KBM-7 (cell line): ENCODE measurements at regions not wholly inside any gene's neighbourhood (a gene's known extent, or its start where the extent isn't known, plus 50 kb on each side); places are given as distances from the start of the nearest gene placed in this dataset.
"Not testable (repeated sequence)": the region's sequence is repeated elsewhere in the genome, so short reads cannot be mapped to it uniquely, and the experiment has no call there.

Source experiments
- DNase-seq: peaks from one replicate; pipeline ENCODE4 v3.0.0-alpha.2; 2015
- in situ Hi-C: fragments of 300-500 bp; cut with MboI; formaldehyde crosslinking; loops from 2 replicates; pipeline ENCODE4 v1.14.3; 2020; ENCODE audit warnings: low sequenced_read_pairs, low pct_unique_long_range_greater_than_20kb, mixed read lengths

- no peak for DNase-seq
- in situ Hi-C loops, result no loop called here
Observed at GRCh38 chr3:39558775-39559306, 91.4 kb downstream of the MOBP start.

- DNase-seq, result no peak
- in situ Hi-C loops, result no loop called here
Observed at GRCh38 chr3:39559543-39559942, 92.1 kb downstream of the MOBP start.

- no peak for DNase-seq
- in situ Hi-C loops, result no loop called here
Observed at GRCh38 chr3:39568508-39568907, 101.0 kb downstream of the MOBP start.

- in situ Hi-C loops, result no loop called here
- DNase-seq, result no peak
Observed at GRCh38 chr3:39569095-39569494, 101.6 kb downstream of the MOBP start.

- in situ Hi-C loops, result no loop called here
- DNase-seq, result no peak
Observed at GRCh38 chr3:39573392-39573791, 105.9 kb downstream of the MOBP start.

- in situ Hi-C loops, result no loop called here
- DNase-seq, result no peak
Observed at GRCh38 chr3:39577541-39577940, 110.1 kb downstream of the MOBP start.

GRCh38 chr3:39586215-39586614, 118.7 kb downstream of the MOBP start:
- in situ Hi-C loops, DNase-seq: not testable (repeated sequence)

- in situ Hi-C loops, result no loop called here
- DNase-seq, result no peak
Observed at GRCh38 chr3:39587113-39587512, 119.6 kb downstream of the MOBP start.

GRCh38 chr3:39590806-39591205, 123.3 kb downstream of the MOBP start:
- DNase-seq, result no peak
- in situ Hi-C loops, result no loop called here

GRCh38 chr3:39592311-39593050, 125.0 kb downstream of the MOBP start:
- no peak for DNase-seq
- in situ Hi-C loops, result no loop called here

GRCh38 chr3:39593341-39593740, 125.9 kb downstream of the MOBP start:
- in situ Hi-C loops, result no loop called here
- no peak for DNase-seq

GRCh38 chr3:39601241-39601640, 133.8 kb downstream of the MOBP start:
- no peak for DNase-seq
- in situ Hi-C loops, result no loop called here

- in situ Hi-C loops, result no loop called here
- DNase-seq, result no peak
Observed at GRCh38 chr3:39605837-39606236, 138.4 kb downstream of the MOBP start.

GRCh38 chr3:39626198-39626597, 158.7 kb downstream of the MOBP start:
- in situ Hi-C loops, result no loop called here
- DNase-seq, result no peak

- in situ Hi-C loops, result no loop called here
- DNase-seq, result no peak
Observed at GRCh38 chr3:39631136-39631535, 163.7 kb downstream of the MOBP start.

- DNase-seq, result no peak
- in situ Hi-C loops, result no loop called here
Observed at GRCh38 chr3:39637807-39638206, 170.3 kb downstream of the MOBP start.

- in situ Hi-C loops, result no loop called here
- no peak for DNase-seq
Observed at GRCh38 chr3:39638301-39638700, 170.8 kb downstream of the MOBP start.

- in situ Hi-C loops, result no loop called here
Observed at GRCh38 chr3:39639344-39640236, 169.8 kb upstream of the MYRIP start.

GRCh38 chr3:39641274-39641673, 168.1 kb upstream of the MYRIP start:
- in situ Hi-C loops, result no loop called here
- DNase-seq, result no peak

More at GRCh38 chr3:39639344-39640236, 169.8 kb upstream of the MYRIP start:
- DNase-seq, result peak; percentile 11

GRCh38 chr3:39644176-39644575, 165.2 kb upstream of the MYRIP start:
- in situ Hi-C loops, result no loop called here
- no peak for DNase-seq
